Stimulated activated CD4-positive, alpha-beta T cell treated with anti-CD3 and anti-CD28 coated beads, Interleukin-15, amount 100 ng/mL, for 48 hours (primary cell): ENCODE measurements at regions not wholly inside any gene's neighbourhood (a gene's known extent, or its start where the extent isn't known, plus 50 kb on each side); places are given as distances from the start of the nearest gene placed in this dataset.

Experiments
- DNase-seq, 2 donors: peaks; one replicate each; pipeline ENCODE4 v3.0.0-alpha.2; 2020; ENCODE audit warnings: low read depth in 2 of 2

- no peak for DNase-seq
These were observed 370.7 kb downstream of the RFPL4B start for GRCh38 chr6:112717856-112718255.

- no peak for DNase-seq
These were observed 378.5 kb downstream of the RFPL4B start for GRCh38 chr6:112725541-112726085.

DNA sequence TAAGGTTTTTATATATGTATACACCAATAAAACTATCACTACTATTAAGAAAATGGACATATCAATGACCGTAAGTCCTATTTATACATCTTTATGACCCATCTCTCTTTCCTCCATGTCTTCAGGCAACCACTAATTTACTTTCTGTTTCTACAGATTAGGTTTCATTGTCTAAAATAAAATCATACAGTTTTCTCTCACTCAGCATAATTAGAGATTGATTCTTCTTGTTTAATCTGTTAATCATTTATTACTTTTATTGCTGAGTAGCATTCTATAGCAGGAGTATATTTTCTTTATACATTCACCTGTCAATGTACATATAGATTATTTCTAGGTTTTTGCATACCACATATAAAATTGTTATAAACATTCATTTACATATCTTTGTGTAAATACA lies 388.0 kb downstream of the RFPL4B start:
- DNase-seq: no peak

- DNase-seq: no peak
These were observed 392.6 kb downstream of the RFPL4B start for GRCh38 chr6:112739766-112740165.

GRCh38 chr6:112743323-112743722 lies 396.2 kb downstream of the RFPL4B start:
- no peak for DNase-seq

- no peak for DNase-seq
These were observed 397.7 kb downstream of the RFPL4B start for GRCh38 chr6:112744827-112745226.

DNA sequence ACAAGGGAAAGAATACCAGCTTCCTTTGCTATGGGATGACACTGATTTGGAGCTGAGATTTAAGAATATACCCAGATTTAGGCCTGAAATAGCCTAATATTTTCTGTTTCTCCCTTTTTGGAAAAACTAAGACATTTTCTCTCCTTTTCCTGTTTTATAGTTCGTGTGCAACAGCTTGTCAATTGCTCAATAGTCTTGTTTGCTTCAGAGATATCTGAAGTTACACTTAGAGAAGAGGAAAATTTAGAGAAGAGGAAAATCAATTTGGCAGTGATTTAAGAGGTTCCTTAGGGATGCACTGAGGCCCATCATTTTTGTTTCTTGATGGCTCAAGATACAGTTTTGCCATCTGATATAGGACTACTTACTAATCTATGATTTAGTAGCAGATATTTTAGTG lies 398.6 kb downstream of the RFPL4B start:
- no peak for DNase-seq

GRCh38 chr6:112749673-112750072 lies 402.5 kb downstream of the RFPL4B start:
- no peak for DNase-seq

DNA sequence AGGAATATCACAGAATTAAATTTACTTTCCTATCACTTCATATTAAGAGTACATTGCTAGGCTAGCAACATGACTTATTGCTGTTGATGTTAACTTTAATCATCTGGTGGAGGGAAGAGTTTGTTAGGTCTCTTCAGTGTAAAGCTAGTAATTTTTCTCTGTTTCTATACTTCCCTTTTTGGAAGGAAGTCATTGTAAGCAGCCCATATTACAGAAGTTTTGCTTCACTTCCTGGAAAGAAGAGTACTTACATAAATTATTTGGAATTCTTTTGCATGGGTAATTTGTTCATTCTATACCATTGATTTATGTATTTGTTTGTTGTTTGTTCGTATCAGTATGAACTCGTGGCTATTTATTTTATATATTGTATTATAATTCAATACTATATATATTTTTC lies 405.2 kb downstream of the RFPL4B start:
- no peak for DNase-seq

DNA sequence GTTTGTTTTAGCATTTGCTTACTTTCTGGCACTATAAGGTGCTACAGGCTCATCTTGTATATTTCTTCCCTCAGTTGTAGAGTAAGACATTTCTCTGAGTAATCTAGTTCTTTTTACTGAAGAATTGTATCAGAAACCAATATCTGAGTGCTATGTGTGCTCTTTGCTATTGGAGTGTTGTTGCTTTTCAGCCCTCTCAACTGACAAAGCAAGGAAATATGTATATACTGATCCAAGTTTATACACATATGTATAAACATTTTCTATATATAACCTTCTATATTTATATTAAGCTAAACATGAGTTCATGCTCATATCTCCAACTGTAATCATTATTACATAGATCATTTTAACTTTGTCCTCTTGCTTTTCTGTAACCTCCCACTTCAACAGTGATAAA lies 405.7 kb downstream of the RFPL4B start:
- no peak for DNase-seq

DNA sequence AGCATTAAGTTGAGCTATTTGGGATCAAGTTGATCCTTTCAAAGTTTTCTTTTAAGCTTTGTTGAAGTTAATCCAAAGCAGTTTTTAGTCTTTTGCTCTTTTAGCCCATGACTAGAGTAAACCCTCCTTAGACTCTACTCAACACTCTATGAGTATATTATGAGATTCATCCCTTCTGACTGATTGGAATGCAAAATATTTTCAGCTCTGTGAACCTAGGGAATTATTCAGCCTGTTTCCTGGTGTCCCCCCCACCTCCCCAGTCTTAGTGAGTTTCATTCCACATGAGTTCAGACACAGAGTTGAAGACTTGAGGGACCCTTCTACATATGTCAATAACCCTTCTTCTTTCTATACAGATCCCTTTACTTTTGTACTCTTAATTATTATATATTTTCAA lies 413.7 kb downstream of the RFPL4B start:
- DNase-seq: no peak

- DNase-seq: no peak
These were observed 414.6 kb downstream of the RFPL4B start for GRCh38 chr6:112761740-112762139.

DNA sequence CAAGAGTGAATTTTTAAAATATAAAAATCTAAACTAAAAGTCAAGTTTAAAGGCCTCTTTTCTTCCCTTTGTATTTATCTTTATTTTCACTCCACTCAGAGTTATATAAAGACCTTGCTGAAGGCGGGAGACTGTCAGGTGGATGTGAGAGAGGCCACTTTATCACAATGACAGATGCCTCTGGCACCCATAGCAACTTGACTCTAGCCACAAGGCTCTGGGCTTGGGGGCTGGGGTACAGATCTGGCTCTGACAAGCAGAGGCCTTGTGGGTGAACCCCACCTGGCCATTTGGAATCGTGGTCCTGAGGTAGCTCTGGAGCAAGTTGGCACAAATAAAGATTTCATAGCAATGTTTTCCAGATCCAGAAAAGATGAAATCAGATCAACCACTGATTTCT lies 417.2 kb downstream of the RFPL4B start:
- DNase-seq: no peak

GRCh38 chr6:112770308-112770707 lies 423.2 kb downstream of the RFPL4B start:
- DNase-seq: no peak

DNA sequence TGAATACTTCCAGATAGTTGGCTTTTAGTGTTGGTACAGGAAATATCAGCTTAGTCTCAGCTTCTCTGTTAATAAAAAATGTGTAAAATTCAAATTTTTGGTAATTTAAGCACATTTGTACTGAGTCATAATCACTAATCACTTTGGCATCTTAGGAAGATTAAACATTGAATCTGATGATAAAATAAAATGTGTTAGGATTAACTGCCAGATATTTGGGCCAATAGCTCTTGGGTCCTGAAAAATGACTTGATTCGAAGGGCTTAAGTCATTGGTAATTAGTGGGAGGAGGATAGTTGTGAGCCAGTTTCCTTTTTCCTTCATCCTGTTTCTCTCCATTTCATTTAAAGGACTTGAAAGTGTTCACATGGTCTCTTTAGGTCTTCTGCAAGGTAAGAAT lies 426.1 kb downstream of the RFPL4B start:
- DNase-seq: no peak

DNA sequence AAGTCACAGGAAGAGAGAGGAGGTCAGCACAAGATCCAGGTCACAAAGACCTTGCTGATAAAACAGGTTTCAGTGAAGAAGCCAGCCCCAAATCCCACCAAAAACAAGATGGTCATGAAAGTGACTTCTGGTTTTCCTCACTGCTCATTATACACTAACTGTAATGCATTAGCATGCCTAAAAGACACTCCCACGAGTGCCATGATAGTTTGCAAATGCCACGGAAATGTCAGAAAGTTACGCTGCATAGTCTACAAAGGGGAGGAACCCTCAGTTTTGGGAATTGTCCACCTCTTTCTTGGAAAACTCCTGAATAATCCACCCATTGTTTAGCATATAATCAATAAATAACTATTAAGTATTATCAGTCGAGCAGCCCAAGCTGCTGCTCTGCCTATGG lies 427.2 kb downstream of the RFPL4B start:
- no peak for DNase-seq

DNA sequence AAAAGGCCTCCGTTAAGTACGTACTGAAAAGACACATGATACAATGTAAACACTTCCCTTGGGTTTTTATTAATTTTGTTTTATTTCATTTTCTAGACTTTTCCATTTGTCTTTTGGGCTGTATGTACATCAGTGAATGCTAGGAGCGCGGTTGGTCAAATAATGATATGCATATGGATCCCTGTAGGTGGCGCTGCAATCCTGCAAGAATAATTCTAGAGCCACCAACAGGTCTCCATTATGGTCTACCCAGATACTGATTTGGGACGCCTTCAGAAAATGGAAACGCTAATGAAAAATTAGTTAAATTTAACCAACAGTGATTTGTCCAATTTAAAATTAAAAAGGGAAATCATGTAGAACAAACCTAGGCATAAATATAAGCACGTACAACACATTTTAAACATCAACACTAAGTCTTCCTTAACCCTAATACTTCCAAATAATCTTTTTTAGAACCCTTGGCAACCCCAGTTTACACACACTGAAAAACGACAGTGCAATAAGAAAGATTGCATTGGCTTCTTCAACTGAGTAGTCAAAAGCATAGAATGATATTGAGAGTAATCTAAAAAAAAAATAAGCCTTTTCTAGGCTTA lies 433.5 kb downstream of the RFPL4B start:
- DNase-seq: peak in 1 of 2 donors; percentile 0

GRCh38 chr6:112781241-112781640 lies 434.1 kb downstream of the RFPL4B start:
- DNase-seq: no peak

- DNase-seq: no peak
These were observed 438.3 kb downstream of the RFPL4B start for GRCh38 chr6:112785408-112785807.

DNA sequence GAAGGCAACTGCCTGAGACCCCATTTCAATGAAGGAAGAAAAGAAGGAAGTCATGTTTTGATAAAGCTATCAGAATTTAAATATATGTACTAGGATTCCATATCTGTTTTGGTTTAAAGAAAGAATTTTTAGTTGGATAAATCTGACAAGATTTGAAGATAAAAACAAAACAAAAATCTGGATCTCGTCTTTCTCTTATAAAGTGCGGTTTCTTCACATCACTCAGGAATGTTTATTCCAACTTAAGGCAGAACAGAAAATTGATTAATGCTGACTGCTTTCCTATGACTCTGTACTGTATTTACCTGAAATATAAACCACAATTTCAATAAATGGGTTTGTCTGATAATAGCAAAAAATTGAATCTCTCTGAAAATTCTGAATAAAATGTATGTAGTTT lies 439.7 kb downstream of the RFPL4B start:
- DNase-seq: no peak

DNA sequence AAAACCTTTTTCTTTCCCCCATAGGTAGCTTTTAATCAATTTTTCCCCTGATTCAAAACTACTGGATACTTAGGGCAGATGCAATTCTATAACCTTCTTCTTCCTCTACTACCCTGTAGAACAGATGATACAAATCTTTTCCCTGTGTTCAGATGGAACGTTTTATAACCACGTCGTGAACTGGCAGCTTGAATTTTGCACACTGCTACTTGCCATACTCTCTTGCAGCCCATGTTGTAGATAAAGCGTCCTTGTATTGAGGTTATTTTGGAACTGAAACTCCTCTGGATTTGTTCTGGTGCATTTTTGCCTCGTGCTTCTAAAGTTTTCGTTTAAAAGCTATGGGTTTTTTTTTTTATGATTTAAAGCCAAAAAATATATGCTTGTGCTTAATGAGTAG lies 440.2 kb downstream of the RFPL4B start:
- DNase-seq: no peak

DNA sequence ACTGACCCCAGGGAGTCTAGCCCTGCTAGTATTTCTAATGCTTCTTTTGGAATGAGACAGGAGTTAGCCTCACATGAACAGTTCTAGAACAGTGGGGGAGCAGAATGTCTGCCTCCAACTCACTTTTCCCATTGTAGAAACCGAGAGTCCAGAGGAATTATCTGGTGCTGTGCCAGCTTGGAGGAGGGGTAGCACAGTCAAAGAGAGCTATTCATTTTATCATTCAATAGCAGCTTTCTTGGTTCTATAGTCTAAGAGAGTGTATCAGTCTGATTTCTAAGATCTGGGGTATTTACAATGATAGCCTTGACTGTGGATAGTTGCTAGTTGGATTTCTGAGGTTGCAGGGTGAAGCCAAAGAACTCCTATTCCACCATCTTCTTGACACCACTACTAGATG lies 448.2 kb downstream of the RFPL4B start:
- DNase-seq: no peak

- DNase-seq: no peak
These were observed 449.6 kb downstream of the RFPL4B start for GRCh38 chr6:112796712-112797111.

GRCh38 chr6:112799889-112800288 lies 452.8 kb downstream of the RFPL4B start:
- no peak for DNase-seq
